T-helper 22 cell (primary cell): ENCODE measurements at regions not wholly inside any gene's neighbourhood (a gene's known extent, or its start where the extent isn't known, plus 50 kb on each side); places are given as distances from the start of the nearest gene placed in this dataset.

ENCODE experiments used
- DNase-seq: peaks from one replicate; pipeline ENCODE4 v3.0.0-alpha.2; 2020; ENCODE audit warnings: low read depth

GRCh38 chr11:95717314-95717713 lies 72.3 kb downstream of the FAM76B start:
- no peak for DNase-seq

GRCh38 chr11:95716266-95716665 lies 73.3 kb downstream of the FAM76B start:
- no peak for DNase-seq

GRCh38 chr11:95715777-95716241 lies 73.8 kb downstream of the FAM76B start:
- DNase-seq, result peak; percentile 1

- no peak for DNase-seq
These were observed 74.5 kb downstream of the FAM76B start for GRCh38 chr11:95714843-95715776.

GRCh38 chr11:95713428-95713827 lies 76.2 kb downstream of the FAM76B start:
- no peak for DNase-seq

GRCh38 chr11:95711945-95712221 lies 77.7 kb downstream of the FAM76B start:
- DNase-seq, result no peak

- DNase-seq, result no peak
These were observed 78.2 kb downstream of the FAM76B start for GRCh38 chr11:95711162-95711944.

GRCh38 chr11:95708681-95709080 lies 80.9 kb downstream of the FAM76B start:
- no peak for DNase-seq

GRCh38 chr11:95706974-95707387 lies 82.6 kb downstream of the FAM76B start:
- DNase-seq, result no peak

- DNase-seq, result peak; percentile 61
These were observed 84.0 kb downstream of the FAM76B start for GRCh38 chr11:95705485-95706124.

- no peak for DNase-seq
These were observed 84.7 kb downstream of the FAM76B start for GRCh38 chr11:95704865-95705264.

GRCh38 chr11:95703049-95703448 lies 86.5 kb downstream of the FAM76B start:
- no peak for DNase-seq

- no peak for DNase-seq
These were observed 87.1 kb downstream of the FAM76B start for GRCh38 chr11:95702526-95702925.

GRCh38 chr11:95700471-95700817 lies 89.1 kb downstream of the FAM76B start:
- DNase-seq, result no peak

GRCh38 chr11:95699631-95700470 lies 89.7 kb downstream of the FAM76B start:
- DNase-seq, result no peak

- no peak for DNase-seq
These were observed 90.7 kb downstream of the FAM76B start for GRCh38 chr11:95698676-95699557.

- no peak for DNase-seq
These were observed 91.8 kb downstream of the FAM76B start for GRCh38 chr11:95697614-95698408.

- DNase-seq, result no peak
These were observed 94.4 kb downstream of the FAM76B start for GRCh38 chr11:95695181-95695580.

- no peak for DNase-seq
These were observed 96.3 kb downstream of the FAM76B start for GRCh38 chr11:95693298-95693697.
